ENCODE measurements at regions not wholly inside any gene's neighbourhood (a gene's known extent, or its start where the extent isn't known, plus 50 kb on each side); places are given as distances from the start of the nearest gene placed in this dataset.

DNA sequence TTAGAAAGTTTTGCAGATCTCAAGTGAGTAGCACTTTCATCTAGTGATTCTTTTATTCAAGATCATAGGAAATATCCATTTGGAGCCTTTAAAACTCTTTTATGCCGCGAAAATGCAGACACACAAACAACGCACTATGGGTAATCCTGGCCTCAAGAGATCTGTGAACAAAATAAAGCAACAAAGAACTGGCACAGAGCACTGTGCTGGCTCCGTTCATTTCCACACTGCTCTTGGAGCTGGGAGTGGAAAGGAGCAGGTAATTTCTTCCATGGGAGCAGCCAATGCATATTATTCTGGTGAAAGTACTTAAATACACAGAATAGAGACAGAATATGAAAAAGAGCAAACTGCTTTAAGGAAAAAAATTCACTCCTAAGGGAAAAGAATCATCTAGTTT lies 172.7 kb upstream of the FRG1 start:
- TF ChIP-seq POLR2AphosphoS5 (IDR thresholded peaks at IDR 0.05; ENCODE audit: low read depth, low read length) (no peak), POLR2A (IDR thresholded peaks at IDR 0.05; ENCODE audit: low read depth, low read length) (no peak)

Measured in GM12892 (cell line).